Esophagus squamous epithelium (tissue), 4 donors: ENCODE measurements at regions not wholly inside any gene's neighbourhood (a gene's known extent, or its start where the extent isn't known, plus 50 kb on each side); places are given as distances from the start of the nearest gene placed in this dataset.

Experiments
- POLR2A ChIP-seq, 4 donors: fragments of 450-650 bp; IDR thresholded peaks; one replicate each; pipeline ENCODE4 v1.6.1; 2017; ENCODE audit warnings: antibody characterized with exemption in 4 of 4, mild to moderate bottlenecking in 4 of 4, moderate library complexity in 3 of 4
- TF ChIP-seq, protein P1 (sequence below), 6 experiments: fragments of 450-650 bp in 4 of 6; fragments of 200-600 bp in 2 of 6; sonication (generic) in 2 of 6; IDR thresholded peaks; one replicate each; pipeline ENCODE4 v1.5.1; 2016 to 2019; ENCODE audit warnings: antibody characterized with exemption in 6 of 6, mild to moderate bottlenecking in 4 of 6, moderate library complexity in 4 of 6

DNA sequence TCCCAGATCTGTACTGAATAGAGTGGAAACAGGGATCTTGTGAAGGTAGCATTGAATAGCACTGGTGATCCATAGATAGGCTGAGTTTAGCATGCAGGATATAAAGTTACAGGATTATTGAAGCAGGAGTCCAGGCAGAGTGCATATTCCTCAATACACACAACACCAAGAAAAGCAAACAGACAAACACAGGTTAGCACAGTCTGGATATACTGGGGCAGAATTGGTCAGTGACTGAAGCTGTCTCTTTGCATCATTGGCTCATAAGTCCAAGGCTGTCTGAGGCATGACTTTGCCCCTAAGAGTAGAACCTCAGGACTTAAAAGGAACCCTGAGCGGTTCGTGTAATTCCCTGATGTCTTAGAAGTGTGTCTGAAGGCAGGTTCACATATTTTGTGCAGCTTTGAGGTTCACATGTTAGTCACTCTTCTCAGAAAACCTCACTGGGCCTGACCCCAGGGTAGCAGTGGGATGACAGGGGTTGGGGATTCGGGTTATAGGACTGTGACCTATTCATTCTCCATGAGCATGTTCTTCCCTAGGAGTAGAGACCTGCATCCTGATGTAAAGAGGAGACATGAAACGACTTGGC, 134.6 kb downstream of the AASDH start:
- TF ChIP-seq, protein P1, sequence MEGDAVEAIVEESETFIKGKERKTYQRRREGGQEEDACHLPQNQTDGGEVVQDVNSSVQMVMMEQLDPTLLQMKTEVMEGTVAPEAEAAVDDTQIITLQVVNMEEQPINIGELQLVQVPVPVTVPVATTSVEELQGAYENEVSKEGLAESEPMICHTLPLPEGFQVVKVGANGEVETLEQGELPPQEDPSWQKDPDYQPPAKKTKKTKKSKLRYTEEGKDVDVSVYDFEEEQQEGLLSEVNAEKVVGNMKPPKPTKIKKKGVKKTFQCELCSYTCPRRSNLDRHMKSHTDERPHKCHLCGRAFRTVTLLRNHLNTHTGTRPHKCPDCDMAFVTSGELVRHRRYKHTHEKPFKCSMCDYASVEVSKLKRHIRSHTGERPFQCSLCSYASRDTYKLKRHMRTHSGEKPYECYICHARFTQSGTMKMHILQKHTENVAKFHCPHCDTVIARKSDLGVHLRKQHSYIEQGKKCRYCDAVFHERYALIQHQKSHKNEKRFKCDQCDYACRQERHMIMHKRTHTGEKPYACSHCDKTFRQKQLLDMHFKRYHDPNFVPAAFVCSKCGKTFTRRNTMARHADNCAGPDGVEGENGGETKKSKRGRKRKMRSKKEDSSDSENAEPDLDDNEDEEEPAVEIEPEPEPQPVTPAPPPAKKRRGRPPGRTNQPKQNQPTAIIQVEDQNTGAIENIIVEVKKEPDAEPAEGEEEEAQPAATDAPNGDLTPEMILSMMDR (IDR thresholded peaks at IDR 0.05): no peak
- no peak for TF ChIP-seq POLR2A (IDR thresholded peaks at IDR 0.05)
